ENCODE measurements at regions not wholly inside any gene's neighbourhood (a gene's known extent, or its start where the extent isn't known, plus 50 kb on each side); places are given as distances from the start of the nearest gene placed in this dataset.

- TF ChIP-seq, protein P1, sequence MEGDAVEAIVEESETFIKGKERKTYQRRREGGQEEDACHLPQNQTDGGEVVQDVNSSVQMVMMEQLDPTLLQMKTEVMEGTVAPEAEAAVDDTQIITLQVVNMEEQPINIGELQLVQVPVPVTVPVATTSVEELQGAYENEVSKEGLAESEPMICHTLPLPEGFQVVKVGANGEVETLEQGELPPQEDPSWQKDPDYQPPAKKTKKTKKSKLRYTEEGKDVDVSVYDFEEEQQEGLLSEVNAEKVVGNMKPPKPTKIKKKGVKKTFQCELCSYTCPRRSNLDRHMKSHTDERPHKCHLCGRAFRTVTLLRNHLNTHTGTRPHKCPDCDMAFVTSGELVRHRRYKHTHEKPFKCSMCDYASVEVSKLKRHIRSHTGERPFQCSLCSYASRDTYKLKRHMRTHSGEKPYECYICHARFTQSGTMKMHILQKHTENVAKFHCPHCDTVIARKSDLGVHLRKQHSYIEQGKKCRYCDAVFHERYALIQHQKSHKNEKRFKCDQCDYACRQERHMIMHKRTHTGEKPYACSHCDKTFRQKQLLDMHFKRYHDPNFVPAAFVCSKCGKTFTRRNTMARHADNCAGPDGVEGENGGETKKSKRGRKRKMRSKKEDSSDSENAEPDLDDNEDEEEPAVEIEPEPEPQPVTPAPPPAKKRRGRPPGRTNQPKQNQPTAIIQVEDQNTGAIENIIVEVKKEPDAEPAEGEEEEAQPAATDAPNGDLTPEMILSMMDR (IDR thresholded peaks at IDR 0.05), result no peak
- TF ChIP-seq POLR2A (IDR thresholded peaks at IDR 0.05), result no peak
- TF ChIP-seq EP300 (IDR thresholded peaks at IDR 0.05), result no peak
- TF ChIP-seq POLR2AphosphoS5 (IDR thresholded peaks at IDR 0.05), result no peak
Observed at GRCh38 chr17:26731005-26731921, 562.7 kb upstream of the WSB1 start.

All from sigmoid colon (tissue), 4 donors.